ENCODE measurements at regions not wholly inside any gene's neighbourhood (a gene's known extent, or its start where the extent isn't known, plus 50 kb on each side); places are given as distances from the start of the nearest gene placed in this dataset.

- TF ChIP-seq, protein P1, sequence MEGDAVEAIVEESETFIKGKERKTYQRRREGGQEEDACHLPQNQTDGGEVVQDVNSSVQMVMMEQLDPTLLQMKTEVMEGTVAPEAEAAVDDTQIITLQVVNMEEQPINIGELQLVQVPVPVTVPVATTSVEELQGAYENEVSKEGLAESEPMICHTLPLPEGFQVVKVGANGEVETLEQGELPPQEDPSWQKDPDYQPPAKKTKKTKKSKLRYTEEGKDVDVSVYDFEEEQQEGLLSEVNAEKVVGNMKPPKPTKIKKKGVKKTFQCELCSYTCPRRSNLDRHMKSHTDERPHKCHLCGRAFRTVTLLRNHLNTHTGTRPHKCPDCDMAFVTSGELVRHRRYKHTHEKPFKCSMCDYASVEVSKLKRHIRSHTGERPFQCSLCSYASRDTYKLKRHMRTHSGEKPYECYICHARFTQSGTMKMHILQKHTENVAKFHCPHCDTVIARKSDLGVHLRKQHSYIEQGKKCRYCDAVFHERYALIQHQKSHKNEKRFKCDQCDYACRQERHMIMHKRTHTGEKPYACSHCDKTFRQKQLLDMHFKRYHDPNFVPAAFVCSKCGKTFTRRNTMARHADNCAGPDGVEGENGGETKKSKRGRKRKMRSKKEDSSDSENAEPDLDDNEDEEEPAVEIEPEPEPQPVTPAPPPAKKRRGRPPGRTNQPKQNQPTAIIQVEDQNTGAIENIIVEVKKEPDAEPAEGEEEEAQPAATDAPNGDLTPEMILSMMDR (IDR thresholded peaks at IDR 0.05; ENCODE audit: extremely low read depth in 1 of 2, insufficient read depth in 1 of 2, low read depth in 1 of 2, low read length in 2 of 2): no peak
- no peak for TF ChIP-seq FOS (IDR thresholded peaks at IDR 0.05; ENCODE audit: borderline replicate concordance, insufficient read depth, low read length)
These were observed 239.8 kb downstream of the LMX1A start for GRCh38 chr1:165116732-165117131.

Measured in endothelial cell of umbilical vein (primary cell).